Stimulated activated CD8-positive, alpha-beta memory T cell treated with anti-CD3 and anti-CD28 coated beads, Interleukin-4, amount 100 ng/mL, for 1 hour (primary cell): ENCODE measurements at regions not wholly inside any gene's neighbourhood (a gene's known extent, or its start where the extent isn't known, plus 50 kb on each side); places are given as distances from the start of the nearest gene placed in this dataset.

ENCODE experiments used
- DNase-seq, 2 donors: peaks; one replicate each; pipeline ENCODE4 v3.0.0-alpha.2; 2020; ENCODE audit warnings: low read depth in 2 of 2, low spot score in 1 of 2

GRCh38 chr1:226816576-226816975 is 53.8 kb upstream of the PSEN2 start:
- DNase-seq = no peak

GRCh38 chr1:226814751-226815537 is 55.5 kb upstream of the PSEN2 start:
- DNase-seq = no peak

GRCh38 chr1:226813671-226814591 is 56.5 kb upstream of the PSEN2 start:
- DNase-seq = no peak

DNA sequence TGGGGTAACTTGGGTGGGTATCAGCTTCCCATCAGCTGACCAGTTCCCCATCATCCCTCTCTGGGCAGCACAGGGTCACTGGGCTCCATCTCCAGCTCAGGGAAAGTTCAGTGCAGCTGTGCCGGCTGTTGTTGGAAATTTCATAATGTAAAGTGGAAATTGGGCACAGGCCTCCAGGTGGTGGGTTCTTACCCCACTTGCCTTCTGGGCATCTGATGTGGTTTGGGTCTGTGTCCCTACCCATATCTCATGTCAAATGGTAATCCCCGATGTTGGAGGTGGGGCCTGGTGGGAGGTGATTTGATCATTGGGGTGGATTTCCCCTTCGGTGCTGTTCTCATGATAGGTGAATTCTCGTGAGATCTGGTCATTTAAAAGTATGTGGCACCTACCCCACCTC is 59.7 kb upstream of the PSEN2 start:
- no peak for DNase-seq

DNA sequence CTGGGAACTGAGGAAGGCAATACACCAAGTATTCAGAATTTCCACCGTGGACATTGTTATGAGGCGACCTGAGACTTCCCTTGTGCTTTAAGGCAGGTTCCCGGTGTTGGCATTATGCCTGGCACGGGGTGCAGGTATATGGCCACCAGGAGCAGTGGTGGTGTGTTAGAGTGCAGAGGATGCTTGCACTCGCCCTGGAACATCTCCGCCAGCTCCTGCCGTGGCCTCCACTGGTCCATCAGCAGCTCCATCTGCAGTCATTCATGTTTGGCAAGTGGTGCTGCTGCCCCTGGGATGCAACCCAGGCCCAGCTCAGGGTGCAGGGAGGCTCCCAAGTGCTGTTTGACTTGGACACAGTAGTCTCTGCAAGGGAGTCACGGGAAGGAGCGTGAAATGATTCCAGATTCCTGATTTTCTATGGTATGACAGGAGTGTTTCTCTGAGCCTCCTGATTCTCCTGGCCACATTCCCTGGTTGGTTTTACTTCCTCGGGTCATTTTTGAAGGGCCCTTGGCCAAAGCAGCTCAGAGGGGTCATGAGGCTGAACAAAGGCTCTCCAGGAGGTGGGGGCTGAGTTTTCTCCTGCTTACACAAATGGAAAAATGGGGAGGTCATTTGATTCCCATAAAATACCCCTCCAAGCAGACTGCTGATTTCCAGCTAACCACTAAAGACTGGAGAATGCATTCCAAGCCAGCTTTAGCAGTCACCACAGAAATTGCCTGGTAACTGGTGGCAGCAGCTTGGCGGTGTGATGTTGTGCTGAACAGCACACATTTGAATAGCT is 60.4 kb upstream of the PSEN2 start:
- no peak for DNase-seq

DNA sequence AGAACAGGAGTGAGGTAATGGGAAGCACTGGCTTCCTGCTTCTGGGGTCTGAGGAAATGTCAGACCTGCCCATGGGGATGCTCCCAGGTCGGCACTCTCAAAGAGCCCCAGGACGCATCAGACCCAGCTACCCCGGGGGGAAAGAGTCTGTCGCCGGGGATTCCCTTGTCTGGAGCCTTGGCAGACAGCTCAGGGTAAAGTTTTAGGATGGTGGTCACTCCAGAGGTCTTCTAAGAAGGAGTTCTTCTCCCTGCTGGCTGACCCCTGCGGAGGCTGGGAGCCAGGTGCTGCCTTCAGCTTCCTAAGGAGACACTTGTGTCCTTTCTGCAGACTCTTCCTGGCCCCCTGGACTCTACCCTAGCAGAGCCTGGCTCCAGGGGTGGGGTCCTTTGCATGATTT is 61.9 kb upstream of the PSEN2 start:
- no peak for DNase-seq

DNA sequence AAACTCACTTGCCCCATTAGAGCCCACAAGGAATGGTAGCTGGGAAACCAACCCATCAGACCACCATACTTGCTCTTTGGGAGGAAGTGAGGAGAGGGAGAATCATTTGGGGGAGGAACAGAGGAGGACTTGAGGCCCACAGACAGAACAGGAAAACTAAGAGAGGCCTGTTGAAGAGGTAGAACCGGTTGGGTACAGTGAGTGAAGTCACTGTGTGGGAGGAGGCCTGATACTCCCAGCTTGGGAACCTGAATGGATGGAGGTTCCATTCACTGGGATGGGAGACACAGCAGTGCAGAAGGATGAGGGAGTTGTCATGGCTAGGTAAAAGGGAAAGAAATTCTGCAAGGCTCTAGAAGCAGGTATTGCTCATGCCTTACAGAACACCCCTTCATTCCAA is 63.4 kb upstream of the PSEN2 start:
- DNase-seq = no peak

GRCh38 chr1:226804907-226805759 is 65.3 kb upstream of the PSEN2 start:
- no peak for DNase-seq

GRCh38 chr1:226800763-226801380 is 61.8 kb upstream of the ITPKB start:
- no peak for DNase-seq

- DNase-seq = no peak
Measured at GRCh38 chr1:226799634-226800281, 60.7 kb upstream of the ITPKB start.

DNA sequence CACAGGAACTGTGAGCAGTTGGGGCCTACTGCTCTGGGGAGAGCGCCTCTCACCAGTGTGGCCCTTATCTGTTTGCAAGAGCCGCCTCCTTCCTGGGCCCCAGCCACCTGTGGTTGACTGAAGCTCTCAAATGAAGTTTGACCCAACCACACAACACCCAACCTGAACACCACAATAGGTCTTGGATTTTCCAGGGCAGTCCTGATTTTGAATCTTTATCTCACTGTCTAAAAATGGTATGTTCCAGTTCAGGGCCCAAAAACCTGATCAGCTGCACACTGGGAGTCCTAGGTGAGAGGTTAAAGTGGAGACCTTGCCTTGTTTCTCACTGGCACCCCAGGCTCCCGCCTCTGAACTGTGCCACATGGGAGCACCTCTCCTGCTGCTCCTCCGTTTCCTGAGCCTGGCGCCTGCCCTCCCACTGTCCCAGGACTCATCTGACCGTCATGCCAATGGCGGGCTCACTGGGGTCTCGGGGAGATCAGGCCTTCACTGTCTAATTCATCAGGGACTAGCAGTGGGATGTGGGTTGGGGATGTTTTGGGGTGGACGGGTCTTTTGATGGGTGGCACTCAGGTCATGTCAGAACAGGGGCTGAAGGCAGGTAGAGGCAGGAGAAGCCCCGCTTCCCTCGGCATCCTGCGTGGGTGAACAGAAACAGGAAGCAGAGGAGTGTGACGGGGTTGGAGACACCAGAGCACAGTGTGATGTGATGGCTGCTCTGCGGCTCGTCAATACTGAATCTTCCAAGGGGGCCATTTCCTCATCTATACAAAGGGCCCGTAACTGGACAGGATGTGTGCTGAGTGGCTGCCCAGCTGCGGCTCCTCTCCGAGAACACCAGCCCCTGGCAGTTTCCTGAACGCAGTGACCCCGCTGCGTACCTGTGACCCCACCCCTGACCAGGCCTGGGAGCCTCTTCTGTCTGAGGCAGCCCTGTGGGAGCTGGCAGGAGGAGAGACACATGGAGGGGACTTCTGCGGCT is 59.6 kb upstream of the ITPKB start:
- DNase-seq = peak; percentile 24 to 34

GRCh38 chr1:226797151-226797550 is 58.1 kb upstream of the ITPKB start:
- no peak for DNase-seq

GRCh38 chr1:226793620-226794276 is 54.7 kb upstream of the ITPKB start:
- DNase-seq = no peak

GRCh38 chr1:226792368-226792767 is 53.3 kb upstream of the ITPKB start:
- DNase-seq = no peak

GRCh38 chr1:226790545-226791181 is 51.6 kb upstream of the ITPKB start:
- no peak for DNase-seq

GRCh38 chr1:226788965-226789364 is 49.9 kb upstream of the ITPKB start:
- no peak for DNase-seq
